SHP77 (cell line): ENCODE measurements at regions not wholly inside any gene's neighbourhood (a gene's known extent, or its start where the extent isn't known, plus 50 kb on each side); places are given as distances from the start of the nearest gene placed in this dataset.

Experiments
- DNase-seq, 2 experiments: peaks; one replicate each; lab custom pipeline; 2025; lab: John Stamatoyannopoulos, UW

GRCh38 chr2:222058819-222059445 lies 239.9 kb downstream of the PAX3 start:
- DNase-seq: no peak

GRCh38 chr2:222057347-222058073 lies 241.3 kb downstream of the PAX3 start:
- DNase-seq: no peak

GRCh38 chr2:222055328-222055727 lies 243.5 kb downstream of the PAX3 start:
- DNase-seq: no peak

GRCh38 chr2:222054813-222055212 lies 244.0 kb downstream of the PAX3 start:
- DNase-seq: no peak

- DNase-seq: no peak
These were observed 245.8 kb downstream of the PAX3 start for GRCh38 chr2:222052934-222053367.

GRCh38 chr2:222050981-222051380 lies 247.8 kb downstream of the PAX3 start:
- no peak for DNase-seq

GRCh38 chr2:222049946-222050345 lies 248.9 kb downstream of the PAX3 start:
- DNase-seq: no peak

- no peak for DNase-seq
These were observed 254.9 kb downstream of the PAX3 start for GRCh38 chr2:222043897-222044296.

GRCh38 chr2:222042666-222043065 lies 256.1 kb downstream of the PAX3 start:
- no peak for DNase-seq

GRCh38 chr2:222040333-222040732 lies 258.5 kb downstream of the PAX3 start:
- no peak for DNase-seq

- no peak for DNase-seq
These were observed 259.0 kb downstream of the PAX3 start for GRCh38 chr2:222039821-222040220.

GRCh38 chr2:222038067-222038802 lies 260.6 kb downstream of the PAX3 start:
- DNase-seq: no peak

GRCh38 chr2:222037211-222037610 lies 261.6 kb downstream of the PAX3 start:
- no peak for DNase-seq

GRCh38 chr2:222034058-222034457 lies 264.7 kb downstream of the PAX3 start:
- DNase-seq: no peak

- no peak for DNase-seq
These were observed 265.3 kb downstream of the PAX3 start for GRCh38 chr2:222033541-222033940.

GRCh38 chr2:222025881-222026271 lies 272.9 kb downstream of the PAX3 start:
- peak in 1 of 2 experiments; percentile 2 for DNase-seq

- peak; percentile 11 to 23 for DNase-seq
These were observed 273.6 kb downstream of the PAX3 start for GRCh38 chr2:222024932-222025880.

GRCh38 chr2:222017252-222017850 lies 281.4 kb downstream of the PAX3 start:
- no peak for DNase-seq

GRCh38 chr2:222013889-222014288 lies 284.9 kb downstream of the PAX3 start:
- no peak for DNase-seq

GRCh38 chr2:222000326-222000725 lies 298.5 kb downstream of the PAX3 start:
- peak; percentile 11 to 16 for DNase-seq

- DNase-seq: no peak
These were observed 299.1 kb downstream of the PAX3 start for GRCh38 chr2:221999717-222000116.
